ENCODE measurements at regions not wholly inside any gene's neighbourhood (a gene's known extent, or its start where the extent isn't known, plus 50 kb on each side); places are given as distances from the start of the nearest gene placed in this dataset.
"Not testable (repeated sequence)": the region's sequence is repeated elsewhere in the genome, so short reads cannot be mapped to it uniquely, and the experiment has no call there.

GRCh38 chr9:89690334-89690912 lies 85.6 kb downstream of the GADD45G start:
- Histone ChIP-seq H3K4me3 (no peak overlapping the region), H3K9me3 (no peaks in the 10 kb centered on the region), H3K36me3 (no peaks in the 10 kb centered on the region), H3K27me3 (no peaks in the 10 kb centered on the region), H3K4me1 (no peaks in the 10 kb centered on the region), H3K27ac (no peak overlapping the region)
- intact Hi-C loops (cut with DNase I; ENCODE audit: low total_unique reads) = no loop called here
- DNase-seq (ENCODE audit: low spot score in 2 of 2) = no peak
- TF ChIP-seq POLR2A (IDR thresholded peaks at IDR 0.05) (no peak), CTCF (IDR thresholded peaks at IDR 0.05) (no peak), POLR2AphosphoS5 (IDR thresholded peaks at IDR 0.05) (no peak)

- H3K4me1 ChIP-seq = no peaks in the 10 kb centered on the region
- no peaks in the 10 kb centered on the region for H3K27me3 ChIP-seq
- TF ChIP-seq POLR2AphosphoS5 (IDR thresholded peaks at IDR 0.05) = no peak
- no peak for TF ChIP-seq CTCF (IDR thresholded peaks at IDR 0.05)
- no peak for TF ChIP-seq POLR2A (IDR thresholded peaks at IDR 0.05)
- DNase-seq (ENCODE audit: low spot score in 2 of 2) = no peak
- H3K9me3 ChIP-seq = no peaks in the 10 kb centered on the region
- H3K27ac ChIP-seq = no peak overlapping the region
- intact Hi-C loops (cut with DNase I; ENCODE audit: low total_unique reads) = no loop called here
- H3K36me3 ChIP-seq = no peaks in the 10 kb centered on the region
- no peak overlapping the region for H3K4me3 ChIP-seq
Observed at GRCh38 chr9:89695441-89695891, 90.7 kb downstream of the GADD45G start.

- H3K27me3 ChIP-seq; H3K4me3 ChIP-seq; H3K9me3 ChIP-seq; intact Hi-C loops (cut with DNase I; ENCODE audit: low total_unique reads); DNase-seq (ENCODE audit: low spot score in 2 of 2); H3K27ac ChIP-seq; H3K4me1 ChIP-seq; H3K36me3 ChIP-seq: not testable (repeated sequence)
Observed at GRCh38 chr9:89695979-89696378, 91.2 kb downstream of the GADD45G start.

- intact Hi-C loops (cut with DNase I; ENCODE audit: low total_unique reads) = no loop called here
- no peak for DNase-seq (ENCODE audit: low spot score in 2 of 2)
- Histone ChIP-seq H3K4me1 (no peaks in the 10 kb centered on the region), H3K36me3 (no peaks in the 10 kb centered on the region), H3K27ac (no peak overlapping the region), H3K4me3 (no peak overlapping the region), H3K9me3 (no peaks in the 10 kb centered on the region), H3K27me3 (no peaks in the 10 kb centered on the region)
- TF ChIP-seq POLR2AphosphoS5 (IDR thresholded peaks at IDR 0.05) (no peak), CTCF (IDR thresholded peaks at IDR 0.05) (no peak), POLR2A (IDR thresholded peaks at IDR 0.05) (no peak)
Observed at GRCh38 chr9:89696780-89697179, 92.0 kb downstream of the GADD45G start.

GRCh38 chr9:89697553-89697952 lies 92.7 kb downstream of the GADD45G start:
- no peaks in the 10 kb centered on the region for H3K4me1 ChIP-seq
- TF ChIP-seq CTCF (IDR thresholded peaks at IDR 0.05) (no peak), POLR2AphosphoS5 (IDR thresholded peaks at IDR 0.05) (no peak), POLR2A (IDR thresholded peaks at IDR 0.05) (no peak)
- intact Hi-C loops (cut with DNase I; ENCODE audit: low total_unique reads) = no loop called here

More at GRCh38 chr9:89697553-89697952, 92.7 kb downstream of the GADD45G start:
- Histone ChIP-seq H3K27me3 (no peaks in the 10 kb centered on the region), H3K36me3 (no peaks in the 10 kb centered on the region), H3K4me3 (no peak overlapping the region), H3K9me3 (no peaks in the 10 kb centered on the region), H3K27ac (no peak overlapping the region)
- no peak for DNase-seq (ENCODE audit: low spot score in 2 of 2)

Data from breast epithelium (tissue), 4 donors.